ENCODE measurements at regions not wholly inside any gene's neighbourhood (a gene's known extent, or its start where the extent isn't known, plus 50 kb on each side); places are given as distances from the start of the nearest gene placed in this dataset.

DNA sequence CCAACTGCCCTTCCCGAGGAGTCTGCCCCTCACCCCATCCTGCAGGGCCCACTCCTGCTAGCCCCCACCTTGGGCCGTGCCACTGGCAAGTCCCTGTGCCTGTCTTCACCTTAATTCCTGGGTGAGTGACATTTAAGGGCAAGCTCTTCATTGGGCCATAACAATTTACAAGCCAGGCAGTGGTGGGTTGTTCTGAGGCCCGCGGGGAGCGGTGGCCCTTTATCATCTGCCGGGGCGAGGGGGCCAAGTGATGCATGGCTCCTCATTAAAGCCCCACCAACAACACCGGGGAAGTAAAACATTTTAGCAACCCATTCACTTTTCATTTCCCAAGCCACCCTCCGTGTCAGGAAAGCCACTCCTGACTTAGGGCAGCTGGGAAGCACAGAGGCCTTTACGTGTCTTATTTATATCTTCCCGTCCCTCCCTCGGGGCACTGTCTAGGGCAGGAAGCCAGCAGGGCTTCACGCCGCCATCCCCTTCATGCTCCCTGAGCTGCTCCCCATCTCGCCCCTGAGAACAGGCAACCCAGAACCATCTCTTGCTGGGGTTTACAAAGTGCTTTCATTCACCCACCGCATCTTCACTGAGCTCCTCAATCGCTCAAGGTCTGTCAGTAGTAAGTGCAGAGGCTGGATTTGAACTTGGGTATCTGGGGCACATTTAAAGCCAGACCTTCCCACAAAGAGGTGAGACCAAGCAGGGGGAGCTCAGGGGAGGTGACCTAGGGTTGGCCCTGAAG, 55.5 kb upstream of the CCDC167 start:
- TF ChIP-seq CTCF (IDR thresholded peaks at IDR 0.05 in 4 of 5, conservative IDR thresholded peaks at IDR 0.05 in 1 of 5) (no peak), POLR2A (IDR thresholded peaks at IDR 0.05) (no peak)

Data from gastrocnemius medialis (tissue), 4 donors.